ENCODE measurements at regions not wholly inside any gene's neighbourhood (a gene's known extent, or its start where the extent isn't known, plus 50 kb on each side); places are given as distances from the start of the nearest gene placed in this dataset.

- no peaks in the 10 kb centered on the region for H3K27me3 ChIP-seq
- TF ChIP-seq CTCF (IDR thresholded peaks at IDR 0.05) = no peak
- TF ChIP-seq POLR2A (IDR thresholded peaks at IDR 0.05) = no peak
- H3K36me3 ChIP-seq (replicated peaks in 1 of 2; ENCODE audit: insufficient read depth in 1 of 2, low read depth in 2 of 2) = no peaks in the 10 kb centered on the region
- H3K4me1 ChIP-seq = no peaks in the 10 kb centered on the region
- intact Hi-C loops (cut with DNase I) = no loop called here
- DNase-seq = no peak
- ATAC-seq = no peak
- no peak overlapping the region for H3K27ac ChIP-seq
- WGBS, 2 donors = 58 to 59% methylated on average over 3 of the region's 3 CpGs
- no peak overlapping the region for H3K4me3 ChIP-seq
- no peaks in the 10 kb centered on the region for H3K9me3 ChIP-seq
Observed at GRCh38 chr4:17134100-17134499, 235.7 kb upstream of the LDB2 start.

GRCh38 chr4:17132226-17132625 lies 233.8 kb upstream of the LDB2 start:
- intact Hi-C loops (cut with DNase I) = no loop called here
- ATAC-seq (no peak), DNase-seq (no peak)
- Histone ChIP-seq H3K9me3 (no peaks in the 10 kb centered on the region), H3K36me3 (replicated peaks in 1 of 2; ENCODE audit: insufficient read depth in 1 of 2, low read depth in 2 of 2) (no peaks in the 10 kb centered on the region), H3K4me3 (no peak overlapping the region), H3K27me3 (no peaks in the 10 kb centered on the region), H3K27ac (no peak overlapping the region), H3K4me1 (no peaks in the 10 kb centered on the region)
- WGBS, 2 donors = 62 to 64% methylated on average over 2 of the region's 2 CpGs
- TF ChIP-seq CTCF (IDR thresholded peaks at IDR 0.05) = no peak
- TF ChIP-seq POLR2A (IDR thresholded peaks at IDR 0.05) = no peak

- 35 to 51% methylated on average over 2 of the region's 2 CpGs for WGBS, 2 donors
- TF ChIP-seq POLR2A (IDR thresholded peaks at IDR 0.05) (no peak), CTCF (IDR thresholded peaks at IDR 0.05) (no peak)
- no peaks in the 10 kb centered on the region for H3K9me3 ChIP-seq
- intact Hi-C loops (cut with DNase I) = no loop called here
- H3K4me3 ChIP-seq = no peak overlapping the region
- no peaks in the 10 kb centered on the region for H3K27me3 ChIP-seq
- DNase-seq (no peak), ATAC-seq (no peak)
- H3K27ac ChIP-seq = no peak overlapping the region
- H3K36me3 ChIP-seq (replicated peaks in 1 of 2; ENCODE audit: insufficient read depth in 1 of 2, low read depth in 2 of 2) = no peaks in the 10 kb centered on the region
- H3K4me1 ChIP-seq = no peaks in the 10 kb centered on the region
Observed at GRCh38 chr4:17128268-17128667, 229.8 kb upstream of the LDB2 start.

- Histone ChIP-seq H3K4me3 (no peak overlapping the region), H3K9me3 (no peaks in the 10 kb centered on the region), H3K36me3 (replicated peaks in 1 of 2; ENCODE audit: insufficient read depth in 1 of 2, low read depth in 2 of 2) (no peaks in the 10 kb centered on the region), H3K27ac (no peak overlapping the region), H3K27me3 (no peaks in the 10 kb centered on the region), H3K4me1 (no peaks in the 10 kb centered on the region)
- intact Hi-C loops (cut with DNase I) = no loop called here
- no peak for ATAC-seq
- TF ChIP-seq CTCF (IDR thresholded peaks at IDR 0.05) (no peak), POLR2A (IDR thresholded peaks at IDR 0.05) (no peak)
- no peak for DNase-seq
- WGBS, 2 donors = 64 to 76% methylated on average over 1 of the region's 1 CpG
Observed at GRCh38 chr4:17126321-17126966, 228.0 kb upstream of the LDB2 start.

- TF ChIP-seq POLR2A (IDR thresholded peaks at IDR 0.05) (no peak), CTCF (IDR thresholded peaks at IDR 0.05) (no peak)
- Histone ChIP-seq H3K27ac (no peak overlapping the region), H3K27me3 (no peaks in the 10 kb centered on the region), H3K36me3 (replicated peaks in 1 of 2; ENCODE audit: insufficient read depth in 1 of 2, low read depth in 2 of 2) (no peaks in the 10 kb centered on the region), H3K4me1 (no peaks in the 10 kb centered on the region), H3K9me3 (no peaks in the 10 kb centered on the region), H3K4me3 (no peak overlapping the region)
- intact Hi-C loops (cut with DNase I) = no loop called here
- no peak for DNase-seq
- no peak for ATAC-seq
- WGBS, 2 donors = 59 to 65% methylated on average over 4 of the region's 4 CpGs
Observed at GRCh38 chr4:17124767-17125166, 226.3 kb upstream of the LDB2 start.

Measured in body of pancreas (tissue), 4 donors.